Esophagus squamous epithelium (tissue), 5 donors: ENCODE measurements at regions not wholly inside any gene's neighbourhood (a gene's known extent, or its start where the extent isn't known, plus 50 kb on each side); places are given as distances from the start of the nearest gene placed in this dataset.

Experiments
- DNase-seq: peaks from one replicate; lab custom pipeline; 2025; lab: John Stamatoyannopoulos, UW
- H3K27ac ChIP-seq, 4 donors: fragments of 200-600 bp; sonication (generic); one replicate each; pipeline ENCODE4 v1.5.1; 2016 to 2019; ENCODE audit warnings: mild to moderate bottlenecking in 1 of 4
- H3K27me3 ChIP-seq, 4 donors: fragments of 200-600 bp; sonication (generic); 1 replicate in 3 of 4; 2 replicates in 1 of 4; pipeline versions ENCODE4 v1.5.1 to v1.6.0; 2017 to 2021; ENCODE audit warnings: antibody characterized with exemption in 1 of 4
- H3K36me3 ChIP-seq, 3 donors: fragments of 200-600 bp; sonication (generic); one replicate each; pipeline ENCODE4 v1.5.1; 2016 to 2019
- H3K4me1 ChIP-seq, 3 donors: fragments of 200-600 bp; sonication (generic); one replicate each; pipeline ENCODE4 v1.5.1; 2017 to 2019
- H3K4me3 ChIP-seq, 4 donors: fragments of 200-600 bp; sonication (generic); 1 replicate in 3 of 4; 2 replicates in 1 of 4; pipeline ENCODE4 v1.5.1; 2016 to 2019; ENCODE audit warnings: mild to moderate bottlenecking in 2 of 4, moderate library complexity in 1 of 4
- H3K9me3 ChIP-seq, 3 donors: fragments of 200-600 bp; sonication (generic); one replicate each; pipeline ENCODE4 v1.5.1; 2016 to 2019
- CTCF ChIP-seq, 6 experiments: fragments of 450-650 bp in 4 of 6; fragments of 200-600 bp in 2 of 6; sonication (generic) in 2 of 6; IDR thresholded peaks; one replicate each; pipeline ENCODE4 v1.5.1; 2016 to 2019; ENCODE audit warnings: antibody characterized with exemption in 6 of 6, mild to moderate bottlenecking in 4 of 6, moderate library complexity in 4 of 6
- POLR2A ChIP-seq, 4 donors: fragments of 450-650 bp; IDR thresholded peaks; one replicate each; pipeline ENCODE4 v1.6.1; 2017; ENCODE audit warnings: antibody characterized with exemption in 4 of 4, mild to moderate bottlenecking in 4 of 4, moderate library complexity in 3 of 4
- WGBS, 2 donors: methylation state at CpG; one replicate each; pipeline ENCODE4 v1.1.5; 2018; 5-methylcytosine and 5-hydroxymethylcytosine counted together
- intact Hi-C: fragments of 100-400 bp; cut with DNase I; formaldehyde crosslinking; loops from one replicate; pipeline ENCODE4 v1.15.0; 2022
- donor health status: DM: yes; HTN: yes; CAD: no.

GRCh38 chr2:48043131-48043700 is 136.9 kb upstream of the FBXO11 start:
- H3K4me1 ChIP-seq: peaks cover 0 to 13% (median 0%) of the 10 kb centered on the region in 3 donors
- intact Hi-C loops: no loop called here
- no peak for DNase-seq

GRCh38 chr2:48043746-48044145 is 137.4 kb upstream of the FBXO11 start:
- peaks cover 0 to 18% (median 0%) of the 10 kb centered on the region in 3 donors for H3K4me1 ChIP-seq
- no peak for DNase-seq
- H3K27me3 ChIP-seq: no peaks in the 10 kb centered on the region
- WGBS, 2 donors: 73 to 84% methylated on average over 3 of the region's 3 CpGs
- intact Hi-C loops: no loop called here
- no peak overlapping the region for H3K4me3 ChIP-seq
- H3K36me3 ChIP-seq: no peaks in the 10 kb centered on the region
- TF ChIP-seq POLR2A (IDR thresholded peaks at IDR 0.05): no peak
- TF ChIP-seq CTCF (IDR thresholded peaks at IDR 0.05): no peak
- no peak overlapping the region for H3K27ac ChIP-seq
- no peaks in the 10 kb centered on the region for H3K9me3 ChIP-seq

More at GRCh38 chr2:48043131-48043700, 136.9 kb upstream of the FBXO11 start:
- H3K9me3 ChIP-seq: no peaks in the 10 kb centered on the region
- H3K27ac ChIP-seq: no peak overlapping the region
- no peaks in the 10 kb centered on the region for H3K36me3 ChIP-seq
- no peak for TF ChIP-seq POLR2A (IDR thresholded peaks at IDR 0.05)
- TF ChIP-seq CTCF (IDR thresholded peaks at IDR 0.05): no peak
- no peaks in the 10 kb centered on the region for H3K27me3 ChIP-seq
- 87 to 93% methylated on average over 4 of the region's 4 CpGs for WGBS, 2 donors
- no peak overlapping the region for H3K4me3 ChIP-seq

GRCh38 chr2:48045613-48046012 is 139.3 kb upstream of the FBXO11 start:
- Histone ChIP-seq H3K27ac (no peak overlapping the region), H3K36me3 (no peaks in the 10 kb centered on the region), H3K9me3 (no peaks in the 10 kb centered on the region), H3K27me3 (no peaks in the 10 kb centered on the region), H3K4me1 (peaks cover 0 to 21% (median 0%) of the 10 kb centered on the region in 3 donors), H3K4me3 (no peak overlapping the region)
- 45 to 77% methylated on average over 1 of the region's 1 CpG for WGBS, 2 donors
- TF ChIP-seq POLR2A (IDR thresholded peaks at IDR 0.05) (no peak), CTCF (IDR thresholded peaks at IDR 0.05) (no peak)
- DNase-seq: no peak
- intact Hi-C loops: no loop called here

- TF ChIP-seq POLR2A (IDR thresholded peaks at IDR 0.05): no peak
- TF ChIP-seq CTCF (IDR thresholded peaks at IDR 0.05): no peak
- Histone ChIP-seq H3K36me3 (no peaks in the 10 kb centered on the region), H3K27me3 (no peaks in the 10 kb centered on the region), H3K27ac (no peak overlapping the region), H3K4me3 (no peak overlapping the region), H3K4me1 (peaks cover 0 to 21% (median 0%) of the 10 kb centered on the region in 3 donors), H3K9me3 (no peaks in the 10 kb centered on the region)
- intact Hi-C loops: no loop called here
- DNase-seq: no peak
- WGBS, 2 donors: 85 to 93% methylated on average over 3 of the region's 3 CpGs
Measured at GRCh38 chr2:48048476-48049171, 142.3 kb upstream of the FBXO11 start.

GRCh38 chr2:48049371-48049770 is 143.1 kb upstream of the FBXO11 start:
- no peak for DNase-seq
- intact Hi-C loops: no loop called here
- Histone ChIP-seq H3K36me3 (no peaks in the 10 kb centered on the region), H3K27me3 (no peaks in the 10 kb centered on the region), H3K4me3 (no peak overlapping the region), H3K27ac (no peak overlapping the region), H3K9me3 (no peaks in the 10 kb centered on the region), H3K4me1 (peaks cover 0 to 21% (median 0%) of the 10 kb centered on the region in 3 donors)
- WGBS, 2 donors: 87 to 96% methylated on average over 2 of the region's 2 CpGs
- no peak for TF ChIP-seq POLR2A (IDR thresholded peaks at IDR 0.05)
